Vagina (tissue), 2 donors: ENCODE measurements at regions not wholly inside any gene's neighbourhood (a gene's known extent, or its start where the extent isn't known, plus 50 kb on each side); places are given as distances from the start of the nearest gene placed in this dataset.

ENCODE experiments used
- DNase-seq, 2 donors: peaks; one replicate each; pipeline ENCODE4 v3.0.0-alpha.2; 2017; ENCODE audit errors: extremely low spot score in 2 of 2
- H3K27ac ChIP-seq: fragments of 200-600 bp; sonication (generic); one replicate; pipeline ENCODE4 v1.5.1; 2019
- H3K27me3 ChIP-seq: fragments of 200-600 bp; sonication (generic); one replicate; pipeline ENCODE4 v1.5.1; 2019
- H3K36me3 ChIP-seq, 2 donors: fragments of 200-600 bp; sonication (generic); one replicate each; pipeline ENCODE4 v1.5.1; 2017 to 2019
- H3K4me1 ChIP-seq: fragments of 200-600 bp; sonication (generic); one replicate; pipeline ENCODE4 v1.5.1; 2019
- H3K4me3 ChIP-seq, 2 donors: fragments of 200-600 bp; sonication (generic); 1 replicate in 1 of 2; 2 replicates in 1 of 2; pipeline ENCODE4 v1.5.1; 2016 to 2019
- H3K9me3 ChIP-seq: fragments of 200-600 bp; sonication (generic); one replicate; pipeline ENCODE4 v1.5.1; 2019
- POLR2A ChIP-seq, 2 donors: fragments of 450-650 bp; IDR thresholded peaks; one replicate each; pipeline ENCODE4 v1.6.1; 2017; ENCODE audit warnings: antibody characterized with exemption in 2 of 2, mild to moderate bottlenecking in 2 of 2, moderate library complexity in 2 of 2
- POLR2AphosphoS5 ChIP-seq, 2 donors: sonication (generic); formaldehyde crosslinking; IDR thresholded peaks; one replicate each; pipeline ENCODE4 v1.9.0; 2017; ENCODE audit warnings: antibody characterized with exemption in 2 of 2, mild to moderate bottlenecking in 2 of 2, low read depth in 1 of 2; ENCODE audit not compliant: insufficient read depth in 1 of 2
- intact Hi-C: fragments of 100-400 bp; cut with DNase I; formaldehyde crosslinking; loops from one replicate; pipeline ENCODE4 v1.15.1; 2023
- TF ChIP-seq, protein P1 (sequence below), 3 experiments: fragments of 450-650 bp in 2 of 3; fragments of 200-600 bp in 1 of 3; sonication (generic) in 1 of 3; IDR thresholded peaks; one replicate each; pipeline ENCODE4 v1.5.1; 2017 to 2019; ENCODE audit warnings: antibody characterized with exemption in 3 of 3, mild to moderate bottlenecking in 2 of 3, moderate library complexity in 2 of 3

DNA sequence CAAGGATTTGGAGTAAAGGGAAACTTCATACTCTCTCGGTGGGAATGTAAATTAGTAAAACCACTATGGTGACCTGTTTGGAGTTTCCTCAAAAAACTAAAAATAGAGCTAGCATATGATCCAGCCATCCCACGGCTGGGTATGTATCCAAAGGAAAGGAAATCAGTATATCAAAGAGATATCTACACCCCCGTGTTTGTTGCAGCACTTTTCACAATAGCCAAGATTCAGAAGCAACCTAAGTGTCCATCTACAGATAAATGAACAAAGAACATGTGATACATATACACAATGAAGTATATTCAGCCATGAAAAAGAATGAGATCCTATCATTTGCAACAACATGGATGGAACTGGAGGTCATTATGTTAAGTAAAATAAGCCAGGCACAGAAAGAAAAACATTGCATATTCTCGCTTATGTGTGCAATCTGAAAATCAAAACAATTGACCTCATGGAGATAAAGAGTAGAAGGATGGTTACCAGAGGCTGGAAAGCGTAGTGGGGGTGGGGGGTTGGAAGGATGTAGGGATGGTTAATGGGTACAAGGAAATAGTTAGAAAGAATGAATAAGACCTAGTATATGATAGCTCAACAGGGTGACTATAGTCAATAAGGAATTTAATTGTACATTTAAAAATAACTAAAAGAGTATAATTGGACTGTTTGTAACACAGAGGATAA is 468.0 kb downstream of the BCAT1 start:
- no peak for DNase-seq
- Histone ChIP-seq H3K27me3 (no peaks in the 10 kb centered on the region), H3K4me3 (no peak overlapping the region), H3K4me1 (no peaks in the 10 kb centered on the region), H3K27ac (no peak overlapping the region), H3K36me3 (no peaks in the 10 kb centered on the region), H3K9me3 (no peaks in the 10 kb centered on the region)
- TF ChIP-seq POLR2AphosphoS5 (IDR thresholded peaks at IDR 0.05; ENCODE audit: insufficient read depth in 1 of 2, low read depth in 1 of 2): no peak
- TF ChIP-seq POLR2A (IDR thresholded peaks at IDR 0.05): no peak
- TF ChIP-seq, protein P1, sequence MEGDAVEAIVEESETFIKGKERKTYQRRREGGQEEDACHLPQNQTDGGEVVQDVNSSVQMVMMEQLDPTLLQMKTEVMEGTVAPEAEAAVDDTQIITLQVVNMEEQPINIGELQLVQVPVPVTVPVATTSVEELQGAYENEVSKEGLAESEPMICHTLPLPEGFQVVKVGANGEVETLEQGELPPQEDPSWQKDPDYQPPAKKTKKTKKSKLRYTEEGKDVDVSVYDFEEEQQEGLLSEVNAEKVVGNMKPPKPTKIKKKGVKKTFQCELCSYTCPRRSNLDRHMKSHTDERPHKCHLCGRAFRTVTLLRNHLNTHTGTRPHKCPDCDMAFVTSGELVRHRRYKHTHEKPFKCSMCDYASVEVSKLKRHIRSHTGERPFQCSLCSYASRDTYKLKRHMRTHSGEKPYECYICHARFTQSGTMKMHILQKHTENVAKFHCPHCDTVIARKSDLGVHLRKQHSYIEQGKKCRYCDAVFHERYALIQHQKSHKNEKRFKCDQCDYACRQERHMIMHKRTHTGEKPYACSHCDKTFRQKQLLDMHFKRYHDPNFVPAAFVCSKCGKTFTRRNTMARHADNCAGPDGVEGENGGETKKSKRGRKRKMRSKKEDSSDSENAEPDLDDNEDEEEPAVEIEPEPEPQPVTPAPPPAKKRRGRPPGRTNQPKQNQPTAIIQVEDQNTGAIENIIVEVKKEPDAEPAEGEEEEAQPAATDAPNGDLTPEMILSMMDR (IDR thresholded peaks at IDR 0.05): no peak
- intact Hi-C loops: no loop called here

DNA sequence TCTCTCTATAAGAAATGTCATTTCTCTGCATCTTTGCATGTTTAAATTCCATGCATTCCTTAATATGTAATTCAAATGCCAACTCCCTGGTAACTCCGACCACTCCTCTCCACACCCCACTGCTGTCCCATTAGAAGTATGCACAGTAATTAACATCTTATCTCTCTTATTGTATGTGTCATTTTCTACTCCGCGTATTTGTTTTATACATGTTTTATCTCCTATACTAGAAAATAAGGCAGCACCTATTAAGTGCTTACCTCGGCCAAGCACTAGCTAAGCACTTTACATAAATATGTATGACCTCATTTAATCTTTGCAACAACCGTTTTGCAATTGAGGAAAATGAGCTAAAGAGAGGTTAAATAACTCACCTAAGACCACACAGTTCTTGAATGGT is 469.8 kb downstream of the BCAT1 start:
- no peaks in the 10 kb centered on the region for H3K4me1 ChIP-seq
- no peak overlapping the region for H3K4me3 ChIP-seq
- intact Hi-C loops: no loop called here
- no peaks in the 10 kb centered on the region for H3K27me3 ChIP-seq
- TF ChIP-seq POLR2A (IDR thresholded peaks at IDR 0.05) (no peak), POLR2AphosphoS5 (IDR thresholded peaks at IDR 0.05; ENCODE audit: insufficient read depth in 1 of 2, low read depth in 1 of 2) (no peak)
- TF ChIP-seq, protein P1 (IDR thresholded peaks at IDR 0.05): no peak
- no peaks in the 10 kb centered on the region for H3K9me3 ChIP-seq
- no peak overlapping the region for H3K27ac ChIP-seq
- no peaks in the 10 kb centered on the region for H3K36me3 ChIP-seq
- no peak for DNase-seq

DNA sequence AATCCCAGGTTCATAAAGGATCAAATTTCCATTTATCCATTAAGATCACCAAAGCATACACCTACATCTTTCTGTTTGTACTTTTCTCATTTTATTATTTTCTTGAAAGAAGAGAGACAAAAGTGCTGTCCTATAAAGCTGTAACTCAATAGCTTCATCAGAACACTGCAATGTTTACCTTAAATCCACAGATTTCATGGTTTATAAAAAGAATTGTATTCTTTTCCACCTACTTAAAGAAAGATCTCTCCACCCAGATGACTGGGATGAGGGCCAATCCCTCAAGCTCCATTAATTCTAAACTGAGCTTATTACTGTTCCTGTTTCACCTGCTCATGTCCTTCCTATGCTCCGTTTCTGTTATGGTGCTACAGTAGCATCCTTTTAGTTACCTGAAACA is 470.6 kb downstream of the BCAT1 start:
- Histone ChIP-seq H3K4me3 (no peak overlapping the region), H3K27me3 (no peaks in the 10 kb centered on the region), H3K9me3 (no peaks in the 10 kb centered on the region)

DNA sequence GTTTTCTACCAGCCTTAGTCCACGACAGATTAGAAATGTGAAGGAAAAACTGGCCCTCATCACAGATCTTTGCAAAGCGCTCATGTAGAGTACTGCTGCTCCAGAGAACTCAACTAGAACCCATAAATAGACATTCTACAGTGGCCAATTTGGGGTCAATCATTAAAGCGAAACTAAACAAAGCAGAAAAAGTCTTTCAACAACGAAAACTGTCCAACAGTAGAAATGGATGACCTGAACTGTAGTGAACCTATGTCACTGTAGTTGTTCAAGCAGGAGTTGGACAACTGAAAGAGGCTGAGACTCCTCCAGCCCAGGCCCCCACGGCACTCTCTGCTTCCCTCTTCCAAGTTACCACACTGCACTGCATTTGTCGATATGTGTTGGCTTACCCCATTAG is 472.6 kb downstream of the BCAT1 start:
- Histone ChIP-seq H3K4me3 (no peak overlapping the region), H3K36me3 (no peaks in the 10 kb centered on the region), H3K4me1 (no peaks in the 10 kb centered on the region), H3K27me3 (no peaks in the 10 kb centered on the region), H3K9me3 (no peaks in the 10 kb centered on the region), H3K27ac (no peak overlapping the region)
- no peak for DNase-seq
- TF ChIP-seq POLR2AphosphoS5 (IDR thresholded peaks at IDR 0.05; ENCODE audit: insufficient read depth in 1 of 2, low read depth in 1 of 2): no peak
- TF ChIP-seq, protein P1 (IDR thresholded peaks at IDR 0.05): no peak
- no peak for TF ChIP-seq POLR2A (IDR thresholded peaks at IDR 0.05)
- intact Hi-C loops: no loop called here

More for the DNA sequence above, 470.6 kb downstream of the BCAT1 start:
- no peak for DNase-seq
- intact Hi-C loops: no loop called here
- Histone ChIP-seq H3K36me3 (no peaks in the 10 kb centered on the region), H3K4me1 (no peaks in the 10 kb centered on the region), H3K27ac (no peak overlapping the region)
- TF ChIP-seq, protein P1 (IDR thresholded peaks at IDR 0.05): no peak
- TF ChIP-seq POLR2A (IDR thresholded peaks at IDR 0.05): no peak
- TF ChIP-seq POLR2AphosphoS5 (IDR thresholded peaks at IDR 0.05; ENCODE audit: insufficient read depth in 1 of 2, low read depth in 1 of 2): no peak

DNA sequence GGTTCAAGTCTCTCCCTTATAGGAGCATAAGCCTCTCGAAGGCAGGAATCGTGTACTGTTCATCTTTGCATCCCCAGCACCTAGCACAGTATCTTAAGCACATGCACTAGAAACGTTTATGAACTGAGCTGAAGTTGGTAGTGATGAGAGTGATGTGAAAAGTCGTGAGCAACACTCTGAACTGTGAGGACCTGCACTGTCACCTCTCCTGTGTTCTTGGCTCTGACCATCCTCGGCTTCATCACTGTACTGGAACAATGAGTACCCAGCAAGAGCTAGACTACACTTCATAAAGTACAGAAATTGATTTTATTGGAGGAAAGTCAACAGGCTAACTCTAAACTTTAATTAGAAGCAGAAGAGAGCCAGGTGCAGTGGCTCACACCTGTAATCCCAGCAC is 473.6 kb downstream of the BCAT1 start:
- no peak for DNase-seq
- Histone ChIP-seq H3K27ac (no peak overlapping the region), H3K4me1 (no peaks in the 10 kb centered on the region), H3K9me3 (no peaks in the 10 kb centered on the region), H3K27me3 (no peaks in the 10 kb centered on the region), H3K4me3 (no peak overlapping the region), H3K36me3 (no peaks in the 10 kb centered on the region)
- intact Hi-C loops: no loop called here
- TF ChIP-seq, protein P1 (IDR thresholded peaks at IDR 0.05): no peak
- TF ChIP-seq POLR2A (IDR thresholded peaks at IDR 0.05) (no peak), POLR2AphosphoS5 (IDR thresholded peaks at IDR 0.05; ENCODE audit: insufficient read depth in 1 of 2, low read depth in 1 of 2) (no peak)
